GM10248 (cell line): ENCODE measurements at regions not wholly inside any gene's neighbourhood (a gene's known extent, or its start where the extent isn't known, plus 50 kb on each side); places are given as distances from the start of the nearest gene placed in this dataset.

Experiments
- CTCF ChIA-PET: fragments of 300-600 bp; sonication (Branson Sonifier 250); formaldehyde crosslinking; extraction: SDS; loops from one replicate; lab custom pipeline; 2021; ENCODE audit warnings: antibody characterized with exemption; lab: Yijun Ruan, JAX
- POLR2A ChIA-PET: fragments of 350-650 bp; sonication (Branson Sonifier 250); formaldehyde crosslinking; extraction: SDS; loops from one replicate; lab custom pipeline; 2020; ENCODE audit warnings: antibody characterized with exemption; lab: Yijun Ruan, JAX
- DNase-seq: peaks from one replicate; pipeline ENCODE4 v3.0.0; 2012; ENCODE audit errors: extremely low spot score
- CTCF ChIP-seq: IDR thresholded peaks from 2 replicates; pipeline ENCODE4 v1.5.1; 2012; ENCODE audit warnings: mild to moderate bottlenecking, low read depth; ENCODE audit errors: extremely low read depth, missing control alignments, control extremely low read depth

- POLR2A ChIA-PET, result no interaction called here
- DNase-seq, result no peak
- CTCF ChIA-PET, result no interaction called here
- TF ChIP-seq CTCF, result no peak
Observed at GRCh38 chr3:164577667-164578210, 500.6 kb downstream of the SI start.

- ChIA-PET POLR2A (no interaction called here), CTCF (no interaction called here)
- no peak for TF ChIP-seq CTCF
- DNase-seq, result no peak
Observed at GRCh38 chr3:164572436-164572835, 505.9 kb downstream of the SI start.

GRCh38 chr3:164550857-164551256 lies 527.4 kb downstream of the SI start:
- CTCF ChIA-PET, result no interaction called here
- no peak for TF ChIP-seq CTCF
- no peak for DNase-seq
- POLR2A ChIA-PET, result no interaction called here

- ChIA-PET POLR2A (no interaction called here), CTCF (interaction anchor here (1.6 kb wide), 1 partner anchor 11 kb away, joined by 4 read pairs; no protein-coding TSS in a partner anchor)
- DNase-seq, result no peak
- no peak for TF ChIP-seq CTCF
Observed at GRCh38 chr3:164539215-164539614, 539.1 kb downstream of the SI start.

GRCh38 chr3:164537485-164537884 lies 540.8 kb downstream of the SI start:
- no peak for DNase-seq
- TF ChIP-seq CTCF, result no peak
- CTCF ChIA-PET, result no interaction called here
- POLR2A ChIA-PET, result no interaction called here

- CTCF ChIA-PET, result no interaction called here
- no peak for TF ChIP-seq CTCF
- DNase-seq, result no peak
- POLR2A ChIA-PET, result no interaction called here
Observed at GRCh38 chr3:164533275-164533674, 545.0 kb downstream of the SI start.

GRCh38 chr3:164526250-164526649 lies 552.0 kb downstream of the SI start:
- CTCF ChIA-PET, result interaction anchor here (1.0 to 1.1 kb wide), 2 partner anchors 24 to 75 kb away, joined by 3 read pairs; no protein-coding TSS in a partner anchor
- DNase-seq, result no peak
- POLR2A ChIA-PET, result no interaction called here
- no peak for TF ChIP-seq CTCF
